K562 (cell line): ENCODE measurements at regions not wholly inside any gene's neighbourhood (a gene's known extent, or its start where the extent isn't known, plus 50 kb on each side); places are given as distances from the start of the nearest gene placed in this dataset.

Experiments
- ATAC-seq: fragments of 200-7000 bp; cut with Tn5 transposase; 3 replicates; pipeline ENCODE4 v1.9.1; 2020; ENCODE audit warnings: moderate library complexity
- BruUV-seq: library from RNA; stranded (reverse); fragments of 400-500 nt; replicated peaks from 2 replicates; lab custom pipeline; 2021; lab: Mats Ljungman, UMichigan
- CTCF ChIA-PET: fragments of 300-600 bp; formaldehyde crosslinking; extraction: SDS; loops from one replicate; lab custom pipeline; 2021; ENCODE audit warnings: low intra/inter-chr PET ratio; lab: Yijun Ruan, JAX
- POLR2A ChIA-PET: fragments of 300-600, 350-650 bp; sonication (Branson Sonifier 250); formaldehyde crosslinking; extraction: SDS; loops from one replicate; lab custom pipeline; 2021; ENCODE audit warnings: antibody characterized with exemption, inconsistent platforms; lab: Yijun Ruan, JAX
- DNase-seq, 4 experiments: peaks; one replicate each; pipeline versions ENCODE4 v3.0.0 to v3.0.0-alpha.2; 2011 to 2018; ENCODE audit warnings: low spot score in 3 of 4, mixed read lengths in 3 of 4; ENCODE audit errors: extremely low read depth in 1 of 4
- FAIRE-seq: peaks from 2 replicates; lab custom pipeline; 2011; peaks lifted over from hg19 to GRCh38; lab: Jason Lieb, UNC
- H2AFZ ChIP-seq: 2 replicates; pipeline ENCODE4 v1.6.0; 2011; ENCODE audit warnings: low read depth, low read length, control low read depth, inconsistent platforms
- H3K27ac ChIP-seq: fragments of 200-600 bp; 3 replicates; pipeline ENCODE4 v1.8.0; 2011; ENCODE audit warnings: low read depth, mild to moderate bottlenecking, control low read depth, inconsistent platforms, low read length, moderate library complexity, mixed read lengths; ENCODE audit errors: extremely low read depth
- H3K27me3 ChIP-seq, 2 experiments: fragments of 300-600 bp in 1 of 2; 2 replicates in 1 of 2; 3 replicates in 1 of 2; pipeline versions ENCODE4 v1.6.0 to v1.8.0; 2011; ENCODE audit warnings: inconsistent platforms in 2 of 2, low read length in 2 of 2, mild to moderate bottlenecking in 1 of 2, mixed read lengths in 1 of 2, moderate library complexity in 1 of 2; ENCODE audit not compliant: control insufficient read depth in 2 of 2, insufficient read depth in 2 of 2
- H3K36me3 ChIP-seq: fragments of 300-600 bp; 3 replicates; pipeline ENCODE4 v1.8.0; 2011; ENCODE audit warnings: mild to moderate bottlenecking, low read length, inconsistent platforms; ENCODE audit not compliant: control insufficient read depth, insufficient read depth
- H3K4me1 ChIP-seq, 2 experiments: fragments of 200-600 bp in 1 of 2; replicated peaks in 1 of 2; 2 replicates in 1 of 2; 3 replicates in 1 of 2; pipeline versions ENCODE4 v1.5.1 to v1.8.0; 2011; ENCODE audit warnings: inconsistent platforms in 2 of 2, low read length in 2 of 2, mild to moderate bottlenecking in 1 of 2, mixed read lengths in 1 of 2, moderate library complexity in 1 of 2; ENCODE audit not compliant: control insufficient read depth in 2 of 2, insufficient read depth in 2 of 2
- H3K4me2 ChIP-seq: 2 replicates; pipeline ENCODE4 v1.6.1; 2011; ENCODE audit warnings: low read length, control low read depth, inconsistent platforms, mixed read lengths; ENCODE audit not compliant: insufficient read depth
- H3K4me3 ChIP-seq: fragments of 200-600 bp; sonication (generic), shearing (Covaris generic); 2 replicates; pipeline ENCODE4 v1.5.1; 2016; ENCODE audit warnings: control low read depth, inconsistent platforms
- H3K79me2 ChIP-seq: fragments of 200-600 bp; 3 replicates; pipeline ENCODE4 v1.8.0; 2011; ENCODE audit warnings: low read length, inconsistent platforms; ENCODE audit not compliant: control insufficient read depth, insufficient read depth
- H3K9ac ChIP-seq, 2 experiments: 2 replicates each; pipeline versions ENCODE4 v1.6.0 to v1.6.1; 2011; ENCODE audit warnings: low read depth in 2 of 2, low read length in 2 of 2, control low read depth in 1 of 2, inconsistent platforms in 1 of 2, mild to moderate bottlenecking in 1 of 2, mixed read lengths in 1 of 2; ENCODE audit not compliant: insufficient read depth in 1 of 2
- H3K9me1 ChIP-seq: one replicate; pipeline ENCODE4 v1.6.0; 2011; ENCODE audit warnings: inconsistent platforms, mild to moderate bottlenecking, low read length, moderate library complexity; ENCODE audit not compliant: control insufficient read depth, insufficient read depth
- H3K9me3 ChIP-seq: replicated peaks from 2 replicates; pipeline ENCODE4 v1.5.1; 2011; ENCODE audit warnings: low read depth, low read length, inconsistent platforms; ENCODE audit not compliant: control insufficient read depth, insufficient read depth
- H4K20me1 ChIP-seq: replicated peaks from 2 replicates; pipeline ENCODE4 v1.6.1; 2011; ENCODE audit warnings: low read length, inconsistent platforms, mixed read lengths; ENCODE audit not compliant: control insufficient read depth, insufficient read depth
- DACH1 ChIP-seq: fragments of 450-650 bp; IDR thresholded peaks from 2 replicates; pipeline ENCODE4 v1.6.1; 2018; ENCODE audit not compliant: partially characterized antibody
- GTF2F1 ChIP-seq: IDR thresholded peaks from 2 replicates; pipeline ENCODE4 v1.6.1; 2011; ENCODE audit warnings: low read depth, low read length, improper control_type of control experiment
- HNRNPUL1 ChIP-seq: fragments of 200-400 bp; formaldehyde crosslinking; IDR thresholded peaks from 2 replicates; pipeline ENCODE4 v1.6.1; 2017; ENCODE audit warnings: low read length
- NONO ChIP-seq, 2 experiments: fragments of 200-400 bp in 1 of 2; fragments of 450-650 bp in 1 of 2; formaldehyde crosslinking in 1 of 2; IDR thresholded peaks; 2 replicates each; pipeline ENCODE4 v1.6.1; 2017; ENCODE audit warnings: low read depth in 2 of 2, mild to moderate bottlenecking in 2 of 2, moderate library complexity in 2 of 2, low read length in 1 of 2
- NR2F6 ChIP-seq: fragments of 450-650 bp; formaldehyde crosslinking; IDR thresholded peaks from 2 replicates; pipeline ENCODE4 v1.4.0; 2020; ENCODE audit warnings: mild to moderate bottlenecking
- ZC3H11A ChIP-seq: IDR thresholded peaks from 2 replicates; pipeline ENCODE4 v1.6.1; 2012; ENCODE audit warnings: low read depth, low read length, improper control_type of control experiment
- ZNF408 ChIP-seq: fragments of 250-450 bp; sonication (Bioruptor Pico); IDR thresholded peaks from 2 replicates; pipeline ENCODE4 v1.4.0; 2020; ENCODE audit warnings: low read depth, mild to moderate bottlenecking, moderate library complexity
- ZNF780A ChIP-seq: fragments of 250-450 bp; sonication (Bioruptor Pico); IDR thresholded peaks from 2 replicates; pipeline ENCODE4 v1.5.0; 2021; ENCODE audit warnings: mild to moderate bottlenecking
- WGBS: fragments of 100-300 bp; shearing (Covaris generic); methylation state at CpG from one replicate; pipeline ENCODE4 v1.1.6; 2016; ENCODE audit warnings: low coverage, mixed read lengths; ENCODE audit not compliant: insufficient coverage; ENCODE audit errors: missing lambda C conversion rate; 5-methylcytosine and 5-hydroxymethylcytosine counted together
- in situ Hi-C: fragments of 300-500 bp; cut with MboI; formaldehyde crosslinking; loops from 4 replicates; pipeline ENCODE4 v1.15.0; 2018; ENCODE audit warnings: inconsistent platforms, mixed read lengths
- intact Hi-C: fragments of 100-400 bp; cut with micrococcal nuclease; formaldehyde crosslinking; loops from 2 replicates; pipeline ENCODE4 v1.14.2; 2022
- TF ChIP-seq, protein P1 (sequence below): fragments of 450-650 bp; IDR thresholded peaks from 2 replicates; pipeline ENCODE4 v1.7.0; 2016; ENCODE audit warnings: borderline replicate concordance
- TF ChIP-seq, protein P2 (sequence below): fragments of 250-450 bp; sonication (Bioruptor Pico); IDR thresholded peaks from 2 replicates; pipeline ENCODE4 v1.9.0; 2021; ENCODE audit warnings: mild to moderate bottlenecking
- TF ChIP-seq, protein P3 (sequence below), 2 experiments: IDR thresholded peaks; 2 replicates each; pipeline ENCODE4 v1.6.1; 2012; ENCODE audit warnings: improper control_type of control experiment in 2 of 2, low read depth in 2 of 2, low read length in 2 of 2, borderline replicate concordance in 1 of 2
- TF ChIP-seq, protein P4 (sequence below): fragments of 450-650 bp; IDR thresholded peaks from 2 replicates; pipeline ENCODE4 v1.6.1; 2016

DNA sequence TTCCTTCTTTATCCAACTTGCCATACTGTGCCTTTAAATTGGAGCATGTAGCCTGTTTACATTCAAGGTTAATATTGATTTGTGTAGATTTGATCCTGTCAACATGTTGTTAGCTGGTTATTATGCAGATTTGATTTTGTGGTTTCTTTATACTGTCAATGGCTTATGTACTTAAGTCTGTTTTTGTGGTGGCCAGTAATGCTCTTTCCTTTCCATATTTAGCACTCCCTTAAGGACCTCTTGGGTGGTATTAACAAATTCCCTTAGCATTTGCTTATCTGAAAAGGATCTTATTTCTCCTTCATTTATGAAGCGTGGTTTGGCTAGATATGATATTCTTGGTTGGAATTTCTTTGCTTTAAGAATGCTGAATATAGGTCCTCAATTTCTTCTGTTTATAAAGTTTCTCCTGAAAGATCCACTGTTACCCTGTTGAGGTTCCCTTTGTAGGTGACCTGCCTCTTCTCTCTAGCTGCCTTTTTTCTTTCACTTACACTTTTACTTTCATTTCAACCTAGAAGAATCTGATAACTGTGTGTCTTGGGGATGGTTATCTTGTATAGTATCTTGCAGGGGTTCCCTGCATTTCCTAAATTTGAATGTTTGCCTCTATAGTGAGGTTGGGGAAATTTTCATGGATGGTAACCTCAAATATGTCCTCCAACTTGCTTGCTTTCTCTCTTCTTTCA, 86.9 kb upstream of the NEGR1 start:
- no peak overlapping the region for H3K4me2 ChIP-seq
- in situ Hi-C loops: loop anchor here (5.0 kb wide), 1 partner anchor 72 kb away; no protein-coding TSS in a partner anchor
- H3K4me1 ChIP-seq: no peaks in the 10 kb centered on the region
- FAIRE-seq: no peak
- TF ChIP-seq NR2F6 (no peak), ZNF408 (no peak), ZNF780A (CRISPR knock-in tag) (no peak), HNRNPUL1 (no peak), DACH1 (no peak), NONO (IDR thresholded peaks at IDR 0.05; ENCODE audit: low read depth in 2 of 2, low read length in 1 of 2) (no peak), ZC3H11A (no peak), GTF2F1 (no peak)
- TF ChIP-seq, protein P1, sequence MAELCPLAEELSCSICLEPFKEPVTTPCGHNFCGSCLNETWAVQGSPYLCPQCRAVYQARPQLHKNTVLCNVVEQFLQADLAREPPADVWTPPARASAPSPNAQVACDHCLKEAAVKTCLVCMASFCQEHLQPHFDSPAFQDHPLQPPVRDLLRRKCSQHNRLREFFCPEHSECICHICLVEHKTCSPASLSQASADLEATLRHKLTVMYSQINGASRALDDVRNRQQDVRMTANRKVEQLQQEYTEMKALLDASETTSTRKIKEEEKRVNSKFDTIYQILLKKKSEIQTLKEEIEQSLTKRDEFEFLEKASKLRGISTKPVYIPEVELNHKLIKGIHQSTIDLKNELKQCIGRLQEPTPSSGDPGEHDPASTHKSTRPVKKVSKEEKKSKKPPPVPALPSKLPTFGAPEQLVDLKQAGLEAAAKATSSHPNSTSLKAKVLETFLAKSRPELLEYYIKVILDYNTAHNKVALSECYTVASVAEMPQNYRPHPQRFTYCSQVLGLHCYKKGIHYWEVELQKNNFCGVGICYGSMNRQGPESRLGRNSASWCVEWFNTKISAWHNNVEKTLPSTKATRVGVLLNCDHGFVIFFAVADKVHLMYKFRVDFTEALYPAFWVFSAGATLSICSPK: no peak
- TF ChIP-seq, protein P2, sequence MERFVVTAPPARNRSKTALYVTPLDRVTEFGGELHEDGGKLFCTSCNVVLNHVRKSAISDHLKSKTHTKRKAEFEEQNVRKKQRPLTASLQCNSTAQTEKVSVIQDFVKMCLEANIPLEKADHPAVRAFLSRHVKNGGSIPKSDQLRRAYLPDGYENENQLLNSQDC (CRISPR knock-in tag): no peak
- TF ChIP-seq, protein P3, sequence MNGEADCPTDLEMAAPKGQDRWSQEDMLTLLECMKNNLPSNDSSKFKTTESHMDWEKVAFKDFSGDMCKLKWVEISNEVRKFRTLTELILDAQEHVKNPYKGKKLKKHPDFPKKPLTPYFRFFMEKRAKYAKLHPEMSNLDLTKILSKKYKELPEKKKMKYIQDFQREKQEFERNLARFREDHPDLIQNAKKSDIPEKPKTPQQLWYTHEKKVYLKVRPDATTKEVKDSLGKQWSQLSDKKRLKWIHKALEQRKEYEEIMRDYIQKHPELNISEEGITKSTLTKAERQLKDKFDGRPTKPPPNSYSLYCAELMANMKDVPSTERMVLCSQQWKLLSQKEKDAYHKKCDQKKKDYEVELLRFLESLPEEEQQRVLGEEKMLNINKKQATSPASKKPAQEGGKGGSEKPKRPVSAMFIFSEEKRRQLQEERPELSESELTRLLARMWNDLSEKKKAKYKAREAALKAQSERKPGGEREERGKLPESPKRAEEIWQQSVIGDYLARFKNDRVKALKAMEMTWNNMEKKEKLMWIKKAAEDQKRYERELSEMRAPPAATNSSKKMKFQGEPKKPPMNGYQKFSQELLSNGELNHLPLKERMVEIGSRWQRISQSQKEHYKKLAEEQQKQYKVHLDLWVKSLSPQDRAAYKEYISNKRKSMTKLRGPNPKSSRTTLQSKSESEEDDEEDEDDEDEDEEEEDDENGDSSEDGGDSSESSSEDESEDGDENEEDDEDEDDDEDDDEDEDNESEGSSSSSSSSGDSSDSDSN (IDR thresholded peaks at IDR 0.05; ENCODE audit: borderline replicate concordance in 1 of 2, low read depth in 2 of 2, low read length in 2 of 2): no peak
- TF ChIP-seq, protein P4, sequence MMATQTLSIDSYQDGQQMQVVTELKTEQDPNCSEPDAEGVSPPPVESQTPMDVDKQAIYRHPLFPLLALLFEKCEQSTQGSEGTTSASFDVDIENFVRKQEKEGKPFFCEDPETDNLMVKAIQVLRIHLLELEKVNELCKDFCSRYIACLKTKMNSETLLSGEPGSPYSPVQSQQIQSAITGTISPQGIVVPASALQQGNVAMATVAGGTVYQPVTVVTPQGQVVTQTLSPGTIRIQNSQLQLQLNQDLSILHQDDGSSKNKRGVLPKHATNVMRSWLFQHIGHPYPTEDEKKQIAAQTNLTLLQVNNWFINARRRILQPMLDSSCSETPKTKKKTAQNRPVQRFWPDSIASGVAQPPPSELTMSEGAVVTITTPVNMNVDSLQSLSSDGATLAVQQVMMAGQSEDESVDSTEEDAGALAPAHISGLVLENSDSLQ: no peak
- TF ChIP-seq, all 486 proteins: peak for 0
- BruUV-seq: no TSS peak
- Histone ChIP-seq H3K9ac (no peak overlapping the region), H4K20me1 (no peaks in the 10 kb centered on the region), H3K27me3 (no peaks in the 10 kb centered on the region), H3K9me3 (no peaks in the 10 kb centered on the region), H3K36me3 (no peaks in the 10 kb centered on the region), H3K79me2 (no peaks in the 10 kb centered on the region), H3K27ac (no peak overlapping the region), H2AFZ (no peak overlapping the region), H3K9me1 (no peaks in the 10 kb centered on the region), H3K4me3 (no peak overlapping the region)
- ChIA-PET POLR2A (no interaction called here), CTCF (no interaction called here)
- WGBS: 0% methylated on average over 1 of the region's 1 CpG
- intact Hi-C loops: no loop called here
- ATAC-seq: no peak
- no peak for DNase-seq
